NCI-H2081 treated with DMSO at 0.1 percent for 48 hours (cell line): ENCODE measurements at regions not wholly inside any gene's neighbourhood (a gene's known extent, or its start where the extent isn't known, plus 50 kb on each side); places are given as distances from the start of the nearest gene placed in this dataset.
"Not testable (repeated sequence)": the region's sequence is repeated elsewhere in the genome, so short reads cannot be mapped to it uniquely, and the experiment has no call there.

ENCODE experiments used
- DNase-seq: peaks from one replicate; lab custom pipeline; 2025; lab: John Stamatoyannopoulos, UW

- DNase-seq: not testable (repeated sequence)
These were observed 87.3 kb upstream of the DAPK1 start for GRCh38 chr9:87410047-87411005.

- no peak for DNase-seq
These were observed 76.8 kb upstream of the DAPK1 start for GRCh38 chr9:87420884-87421283.

- DNase-seq: no peak
These were observed 75.9 kb upstream of the DAPK1 start for GRCh38 chr9:87421734-87422133.

- DNase-seq: no peak
These were observed 74.7 kb upstream of the DAPK1 start for GRCh38 chr9:87422999-87423398.

GRCh38 chr9:87423885-87424284 is 73.8 kb upstream of the DAPK1 start:
- DNase-seq: not testable (repeated sequence)

- DNase-seq: no peak
These were observed 72.5 kb upstream of the DAPK1 start for GRCh38 chr9:87425202-87425601.

GRCh38 chr9:87427851-87428506 is 69.7 kb upstream of the DAPK1 start:
- no peak for DNase-seq

- DNase-seq: no peak
These were observed 69.0 kb upstream of the DAPK1 start for GRCh38 chr9:87428659-87429058.

- no peak for DNase-seq
These were observed 65.8 kb upstream of the DAPK1 start for GRCh38 chr9:87431837-87432236.

GRCh38 chr9:87433853-87434252 is 63.8 kb upstream of the DAPK1 start:
- DNase-seq: no peak

GRCh38 chr9:87434366-87434765 is 63.3 kb upstream of the DAPK1 start:
- DNase-seq: no peak

GRCh38 chr9:87435189-87435880 is 62.3 kb upstream of the DAPK1 start:
- DNase-seq: no peak

GRCh38 chr9:87436716-87437115 is 61.0 kb upstream of the DAPK1 start:
- no peak for DNase-seq

GRCh38 chr9:87437966-87438365 is 59.7 kb upstream of the DAPK1 start:
- no peak for DNase-seq

- no peak for DNase-seq
These were observed 56.4 kb upstream of the DAPK1 start for GRCh38 chr9:87441251-87441650.

- DNase-seq: no peak
These were observed 55.2 kb upstream of the DAPK1 start for GRCh38 chr9:87442451-87442850.

GRCh38 chr9:87443006-87443405 is 54.7 kb upstream of the DAPK1 start:
- DNase-seq: no peak

- no peak for DNase-seq
These were observed 54.2 kb upstream of the DAPK1 start for GRCh38 chr9:87443461-87443860.

- DNase-seq: no peak
These were observed 52.0 kb upstream of the DAPK1 start for GRCh38 chr9:87445646-87446045.

GRCh38 chr9:87446527-87446926 is 51.1 kb upstream of the DAPK1 start:
- no peak for DNase-seq

- DNase-seq: no peak
These were observed 49.9 kb upstream of the DAPK1 start for GRCh38 chr9:87447547-87448432.
